ENCODE measurements at regions not wholly inside any gene's neighbourhood (a gene's known extent, or its start where the extent isn't known, plus 50 kb on each side); places are given as distances from the start of the nearest gene placed in this dataset.

- no peak overlapping the region for H3K27ac ChIP-seq (ENCODE audit: low read depth, low read length)
- H3K9me3 ChIP-seq (ENCODE audit: insufficient read depth, low read length): no peaks in the 10 kb centered on the region
- H3K4me3 ChIP-seq (ENCODE audit: insufficient read depth, low read length, poor library complexity, severe bottlenecking): no peak overlapping the region
- H3K36me3 ChIP-seq (ENCODE audit: low read length): no peaks in the 10 kb centered on the region
- 0 out of 2 replicates have a peak, but pooled peaks cover 3% of the 10 kb centered on the region for H3K9me2 ChIP-seq (replicated peaks; ENCODE audit: insufficient read depth, low read length)
- TF ChIP-seq EZH2phosphoT487 (conservative IDR thresholded peaks at IDR 0.05; ENCODE audit: low read length): no peak
- no peak for TF ChIP-seq CTCF (IDR thresholded peaks at IDR 0.05; ENCODE audit: insufficient read depth, low read length, poor library complexity, severe bottlenecking)
- no peaks in the 10 kb centered on the region for H3K79me2 ChIP-seq (ENCODE audit: insufficient read depth, low read length)
- H2AFZ ChIP-seq (ENCODE audit: low read depth, low read length, severe bottlenecking): no peak overlapping the region
- H4K20me1 ChIP-seq (ENCODE audit: low read depth, low read length): no peaks in the 10 kb centered on the region
- no peak overlapping the region for H3K4me2 ChIP-seq (ENCODE audit: low read depth, low read length, poor library complexity, severe bottlenecking)
- H3K9ac ChIP-seq (ENCODE audit: low read length): no peak overlapping the region
- no peaks in the 10 kb centered on the region for H3F3A ChIP-seq (ENCODE audit: insufficient read depth)
- peaks cover 3% of the 10 kb centered on the region; the same call in 1 of the 2 replicates for H3K27me3 ChIP-seq (ENCODE audit: low read length)
These were observed 192.6 kb upstream of the TCF4 start for GRCh38 chr18:55780586-55781071.

GRCh38 chr18:55779691-55780585 is 191.9 kb upstream of the TCF4 start:
- H3K4me3 ChIP-seq (ENCODE audit: insufficient read depth, low read length, poor library complexity, severe bottlenecking): no peak overlapping the region
- 0 out of 2 replicates have a peak, but pooled peaks cover 3% of the 10 kb centered on the region for H3K9me2 ChIP-seq (replicated peaks; ENCODE audit: insufficient read depth, low read length)
- no peaks in the 10 kb centered on the region for H4K20me1 ChIP-seq (ENCODE audit: low read depth, low read length)
- peaks cover 3% of the 10 kb centered on the region; the same call in 1 of the 2 replicates for H3K27me3 ChIP-seq (ENCODE audit: low read length)
- H3K9ac ChIP-seq (ENCODE audit: low read length): no peak overlapping the region
- no peaks in the 10 kb centered on the region for H3K36me3 ChIP-seq (ENCODE audit: low read length)
- H2AFZ ChIP-seq (ENCODE audit: low read depth, low read length, severe bottlenecking): no peak overlapping the region
- H3K79me2 ChIP-seq (ENCODE audit: insufficient read depth, low read length): no peaks in the 10 kb centered on the region
- TF ChIP-seq EZH2phosphoT487 (conservative IDR thresholded peaks at IDR 0.05; ENCODE audit: low read length): no peak
- TF ChIP-seq CTCF (IDR thresholded peaks at IDR 0.05; ENCODE audit: insufficient read depth, low read length, poor library complexity, severe bottlenecking): no peak
- H3F3A ChIP-seq (ENCODE audit: insufficient read depth): no peaks in the 10 kb centered on the region
- no peaks in the 10 kb centered on the region for H3K9me3 ChIP-seq (ENCODE audit: insufficient read depth, low read length)
- H3K4me2 ChIP-seq (ENCODE audit: low read depth, low read length, poor library complexity, severe bottlenecking): no peak overlapping the region
- H3K27ac ChIP-seq (ENCODE audit: low read depth, low read length): no peak overlapping the region

GRCh38 chr18:55778788-55779690 is 191.0 kb upstream of the TCF4 start:
- H3K4me3 ChIP-seq (ENCODE audit: insufficient read depth, low read length, poor library complexity, severe bottlenecking): no peak overlapping the region
- H2AFZ ChIP-seq (ENCODE audit: low read depth, low read length, severe bottlenecking): no peak overlapping the region
- no peaks in the 10 kb centered on the region for H3K36me3 ChIP-seq (ENCODE audit: low read length)
- peaks cover 3% of the 10 kb centered on the region; the same call in 1 of the 2 replicates for H3K27me3 ChIP-seq (ENCODE audit: low read length)
- H3K9me3 ChIP-seq (ENCODE audit: insufficient read depth, low read length): no peaks in the 10 kb centered on the region
- H3K9ac ChIP-seq (ENCODE audit: low read length): no peak overlapping the region
- H3K9me2 ChIP-seq (replicated peaks; ENCODE audit: insufficient read depth, low read length): 0 out of 2 replicates have a peak, but pooled peaks cover 3% of the 10 kb centered on the region
- TF ChIP-seq EZH2phosphoT487 (conservative IDR thresholded peaks at IDR 0.05; ENCODE audit: low read length): no peak
- no peak for TF ChIP-seq CTCF (IDR thresholded peaks at IDR 0.05; ENCODE audit: insufficient read depth, low read length, poor library complexity, severe bottlenecking)
- no peaks in the 10 kb centered on the region for H4K20me1 ChIP-seq (ENCODE audit: low read depth, low read length)
- H3K79me2 ChIP-seq (ENCODE audit: insufficient read depth, low read length): no peaks in the 10 kb centered on the region
- H3F3A ChIP-seq (ENCODE audit: insufficient read depth): no peaks in the 10 kb centered on the region
- H3K27ac ChIP-seq (ENCODE audit: low read depth, low read length): no peak overlapping the region
- no peak overlapping the region for H3K4me2 ChIP-seq (ENCODE audit: low read depth, low read length, poor library complexity, severe bottlenecking)

Measured in SU-DHL-6 (cell line).